HG02943 (cell line): ENCODE measurements at regions not wholly inside any gene's neighbourhood (a gene's known extent, or its start where the extent isn't known, plus 50 kb on each side); places are given as distances from the start of the nearest gene placed in this dataset.

Source experiments
- ATAC-seq: cut with Tn5 transposase; IDR thresholded peaks from one replicate; pipeline ENCODE4 v1.9.1; 2021; ENCODE audit warnings: mild to moderate bottlenecking, low read depth, moderate library complexity; ENCODE audit not compliant: unreplicated experiment

DNA sequence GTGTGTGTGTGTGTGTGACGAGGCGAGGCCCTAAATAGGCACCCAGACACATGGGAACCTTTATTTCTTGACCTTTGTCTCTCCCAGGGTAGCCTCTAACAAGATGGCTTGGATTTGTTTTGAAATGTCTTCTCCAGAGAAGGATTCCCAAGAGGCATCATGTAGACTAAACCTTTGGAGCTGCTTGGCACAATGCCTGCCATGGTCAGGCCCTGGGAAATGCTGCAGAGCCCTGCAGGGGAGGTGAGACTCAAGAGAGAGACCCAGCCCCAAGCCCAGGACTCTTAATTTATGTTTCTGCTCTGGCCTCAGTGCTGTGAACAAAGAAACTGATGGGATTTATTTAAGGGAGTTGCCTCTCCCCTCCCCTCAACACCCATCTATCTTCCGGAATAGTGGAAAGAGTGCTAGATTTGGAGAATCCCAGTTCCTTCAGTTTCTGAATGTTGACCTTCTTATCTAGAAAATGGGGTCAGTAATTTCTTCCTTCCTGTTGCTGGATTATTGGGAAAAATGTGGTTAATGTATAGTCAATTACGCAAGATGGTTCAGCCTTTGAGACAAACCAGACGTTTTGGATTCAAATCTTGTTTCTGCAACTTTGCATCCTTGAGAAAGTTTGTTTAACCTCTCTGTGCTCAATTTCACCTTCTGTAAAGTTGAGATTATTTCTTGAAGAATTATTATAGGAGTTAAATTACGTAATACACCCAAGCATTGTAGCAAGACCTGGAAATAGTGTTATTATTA, 434.8 kb downstream of the MAFB start:
- ATAC-seq, result no peak

DNA sequence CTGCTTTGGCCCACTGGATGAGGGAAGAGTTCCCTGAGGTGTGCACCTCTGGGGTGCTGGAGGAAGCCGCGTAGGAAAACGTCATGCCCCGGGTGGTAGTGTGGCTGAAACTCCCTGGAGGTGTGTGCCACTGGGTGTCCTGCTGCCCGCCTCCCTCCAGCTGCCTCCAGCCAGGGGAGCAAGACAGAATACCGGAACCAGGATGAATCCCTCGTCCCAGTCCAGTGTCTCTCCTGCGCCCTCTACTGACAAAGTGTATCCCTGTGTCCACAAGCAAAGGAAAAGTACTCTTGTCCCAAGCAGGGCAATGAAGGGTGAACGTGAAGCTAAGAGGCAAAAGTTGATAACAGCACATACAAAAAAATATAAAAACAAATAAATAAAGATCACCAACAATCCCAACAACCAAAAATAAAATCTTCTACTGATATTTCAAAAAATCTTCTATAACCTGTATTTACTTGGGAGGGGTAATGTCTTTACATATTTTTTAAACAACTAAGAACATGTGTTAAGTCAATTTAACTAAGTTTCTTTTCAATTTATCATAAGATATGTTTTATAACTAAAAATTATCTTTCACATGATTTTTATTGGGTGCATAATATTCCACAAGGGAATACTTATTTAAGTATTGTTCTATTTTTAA, 437.6 kb downstream of the MAFB start:
- no peak for ATAC-seq

DNA sequence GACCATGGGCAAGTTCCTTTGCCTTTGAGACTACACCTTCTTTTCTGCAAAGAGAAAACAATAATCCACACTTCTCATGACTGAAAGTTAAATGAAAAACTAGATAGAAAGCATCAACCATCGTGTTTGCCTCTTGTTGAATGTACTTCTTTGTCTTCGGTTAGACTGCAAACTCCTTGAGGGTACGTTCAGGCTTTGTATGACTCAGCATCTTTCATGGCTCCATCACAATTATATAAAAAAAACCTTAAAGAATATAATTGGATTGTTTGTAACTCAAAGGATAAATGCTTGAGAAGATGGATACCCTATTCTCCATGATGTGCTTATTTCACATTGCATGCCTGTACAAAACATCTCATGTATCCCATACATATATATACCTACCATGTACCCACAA, 439.2 kb downstream of the MAFB start:
- ATAC-seq, result no peak

DNA sequence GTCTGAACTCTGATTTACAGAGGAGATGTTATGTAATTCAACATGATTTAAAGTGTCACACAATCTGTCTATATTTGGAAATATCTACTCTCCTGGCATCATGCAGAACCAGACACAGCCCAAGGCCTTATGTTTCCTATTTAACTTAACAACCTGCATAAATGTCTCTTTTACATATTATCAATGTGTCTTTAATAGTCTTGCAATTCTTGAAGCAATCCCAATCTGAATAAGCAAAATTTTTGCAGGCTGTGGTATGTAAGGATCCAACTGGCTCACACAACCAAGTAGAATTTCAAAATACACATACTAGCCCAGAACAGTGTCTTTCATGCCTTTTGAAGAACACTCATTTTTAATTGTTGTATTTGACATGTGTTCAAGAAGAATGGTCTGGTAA, 443.2 kb downstream of the MAFB start:
- ATAC-seq, result no peak

DNA sequence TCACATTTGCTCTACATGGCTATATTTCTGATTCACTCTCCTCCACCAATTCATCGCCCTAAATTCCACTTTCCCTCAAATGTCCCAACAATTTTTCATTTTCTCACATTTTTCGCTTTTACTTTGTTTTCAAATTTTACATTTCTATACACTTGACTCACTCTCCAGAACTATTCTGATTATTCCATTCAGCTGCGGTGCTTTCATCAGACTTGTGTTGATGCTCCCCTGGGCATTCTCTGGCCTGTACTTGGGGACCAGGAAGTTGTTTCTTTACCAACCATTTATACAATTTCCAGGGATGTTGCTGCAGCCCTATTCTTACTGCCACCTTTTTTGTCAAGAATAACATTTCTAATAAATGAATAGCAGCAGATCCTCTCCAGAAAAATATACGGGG, 444.8 kb downstream of the MAFB start:
- no peak for ATAC-seq

DNA sequence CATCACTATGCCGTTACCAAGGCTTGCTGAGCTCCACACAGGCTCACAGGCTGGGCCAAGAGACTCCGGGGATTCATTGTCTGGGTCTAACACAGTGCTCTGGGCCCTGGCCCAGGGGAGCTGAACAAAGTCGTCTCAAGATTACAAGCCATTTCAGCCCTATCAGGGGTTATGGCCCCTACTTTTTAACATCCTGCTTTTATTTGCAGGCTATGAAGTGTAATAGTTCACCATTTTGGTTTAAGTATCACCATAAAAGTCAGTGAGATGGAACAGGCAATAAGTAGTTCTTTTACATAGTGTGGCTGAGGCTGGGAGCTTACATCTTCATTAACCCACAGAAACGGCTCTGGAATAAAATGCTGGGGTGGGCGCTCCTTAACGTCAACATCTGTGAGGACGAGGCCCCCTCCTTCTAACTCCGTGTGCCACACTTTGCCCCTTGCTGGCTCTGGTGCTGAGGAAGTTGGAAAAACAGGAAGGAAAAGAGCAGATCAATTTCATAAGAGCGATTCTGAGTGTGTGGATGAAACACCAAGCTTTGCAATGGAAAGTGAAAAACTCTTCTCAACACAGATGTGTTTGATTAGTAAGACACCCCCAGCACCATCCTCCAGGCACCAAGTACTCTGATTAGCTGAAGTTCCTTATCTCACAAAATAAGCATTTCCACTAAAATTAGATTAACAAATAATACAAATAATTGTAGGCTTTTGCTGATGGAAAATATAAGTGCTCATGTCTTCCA, 447.3 kb downstream of the MAFB start:
- no peak for ATAC-seq

DNA sequence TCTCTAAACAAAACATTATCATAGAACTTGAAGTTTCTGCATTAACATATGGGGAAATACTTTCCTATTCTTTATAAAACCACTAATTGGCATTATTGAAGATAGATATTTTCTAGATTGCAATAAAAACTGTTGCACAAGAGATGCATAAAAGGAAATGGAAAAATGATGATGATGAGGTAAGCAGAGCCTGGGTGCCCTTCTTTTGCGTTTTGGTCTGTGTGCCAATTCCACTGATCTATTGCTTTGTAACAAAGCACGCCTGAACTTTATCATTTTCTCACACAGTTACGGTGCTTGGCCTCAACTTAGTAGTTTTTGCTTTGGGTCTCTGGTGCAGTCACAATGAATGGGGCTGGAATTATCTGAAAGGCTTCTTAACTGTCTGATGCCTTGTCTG, 450.5 kb downstream of the MAFB start:
- no peak for ATAC-seq

DNA sequence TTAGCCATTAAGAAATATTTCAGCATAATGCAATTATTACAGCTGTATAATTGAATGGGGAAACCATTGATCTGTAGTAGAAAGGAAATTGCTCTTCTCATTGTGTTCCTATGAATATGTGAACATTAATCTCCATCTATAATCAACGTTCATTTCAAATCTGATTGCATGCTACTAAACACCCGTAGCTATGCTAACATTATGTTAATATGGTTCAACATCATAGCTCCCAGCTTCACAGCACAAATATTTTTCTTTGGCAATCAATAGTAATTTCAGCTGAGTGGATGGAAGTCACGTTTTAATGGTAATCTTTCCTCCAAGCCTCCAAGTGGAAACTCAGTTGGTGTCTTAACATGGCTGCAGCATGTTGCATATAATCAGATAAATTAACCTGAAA, 454.4 kb downstream of the MAFB start:
- ATAC-seq, result no peak

DNA sequence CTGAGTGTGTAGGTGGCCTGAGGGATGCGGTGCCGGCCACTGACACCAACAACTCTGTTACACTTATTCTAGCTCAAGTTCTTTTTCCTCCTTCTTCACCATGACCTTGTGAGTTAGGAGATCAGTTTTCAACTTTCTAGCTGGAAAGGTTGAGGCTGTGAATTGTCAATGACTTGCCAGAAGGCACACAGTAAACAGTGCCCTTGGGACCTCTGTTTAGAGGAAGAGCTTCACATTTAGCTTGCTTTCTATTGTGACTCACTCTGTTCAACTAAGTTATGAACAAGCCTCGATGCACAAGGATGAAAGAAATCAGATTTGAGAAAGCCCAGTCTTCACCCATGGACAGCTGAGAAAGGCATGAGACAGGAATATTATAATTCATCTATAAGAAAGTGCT, 455.6 kb downstream of the MAFB start:
- ATAC-seq, result no peak

DNA sequence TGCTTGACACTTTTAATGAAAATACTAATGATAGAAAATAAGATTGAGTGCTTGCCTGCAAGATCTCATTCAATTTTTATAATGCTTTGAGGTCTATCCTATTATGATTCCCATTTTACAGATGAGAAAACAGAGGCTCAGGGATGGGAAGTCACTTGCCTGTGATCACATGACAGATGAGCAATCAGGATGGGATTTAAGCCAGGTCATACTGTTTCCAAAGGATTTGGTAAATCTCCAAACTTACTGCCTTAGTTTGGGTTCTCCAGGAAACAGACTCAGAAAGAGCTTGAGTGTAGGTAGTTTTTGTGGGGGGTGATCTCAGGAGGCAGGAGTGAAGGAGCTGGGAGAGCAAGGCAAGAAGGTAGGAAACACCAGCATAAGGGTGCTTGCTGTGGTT, 456.3 kb downstream of the MAFB start:
- ATAC-seq, result no peak

DNA sequence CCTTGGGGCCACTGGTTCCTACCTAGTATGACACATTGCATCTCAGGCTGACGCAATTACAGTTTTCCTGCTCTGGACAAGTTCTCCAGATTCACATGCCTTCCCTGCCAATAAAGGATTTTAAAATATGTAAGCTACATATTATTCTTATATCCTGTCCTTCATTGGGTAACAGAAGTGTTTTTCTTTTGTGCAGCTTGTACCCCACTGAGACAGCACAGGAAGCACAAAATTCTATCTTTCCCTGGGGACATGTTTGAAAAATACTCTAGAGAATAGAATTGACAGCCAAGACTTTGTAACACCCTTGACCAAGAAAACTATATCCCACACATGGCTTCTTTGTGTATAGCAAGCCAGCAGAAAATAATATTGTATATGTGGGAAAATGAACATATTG, 456.8 kb downstream of the MAFB start:
- no peak for ATAC-seq

DNA sequence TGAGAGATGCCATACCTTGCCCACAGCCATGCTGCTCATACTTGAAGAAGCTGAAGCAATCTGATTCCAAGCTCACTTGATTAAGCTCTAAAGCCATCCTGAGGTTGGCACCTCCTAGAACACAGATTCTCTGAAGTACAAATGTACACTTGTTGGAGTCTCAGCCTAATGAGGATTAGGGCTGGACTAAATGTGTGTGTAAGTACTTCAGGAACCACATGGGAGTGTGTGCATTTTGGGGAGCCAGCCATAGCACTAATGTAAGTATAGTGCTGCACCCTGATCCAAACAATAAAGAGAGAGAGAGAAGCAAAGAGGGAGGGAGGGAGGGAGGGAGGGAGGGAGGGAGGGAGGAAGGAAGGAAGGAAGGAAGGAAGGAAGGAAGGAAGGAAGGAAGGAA, 458.6 kb downstream of the MAFB start:
- no peak for ATAC-seq

DNA sequence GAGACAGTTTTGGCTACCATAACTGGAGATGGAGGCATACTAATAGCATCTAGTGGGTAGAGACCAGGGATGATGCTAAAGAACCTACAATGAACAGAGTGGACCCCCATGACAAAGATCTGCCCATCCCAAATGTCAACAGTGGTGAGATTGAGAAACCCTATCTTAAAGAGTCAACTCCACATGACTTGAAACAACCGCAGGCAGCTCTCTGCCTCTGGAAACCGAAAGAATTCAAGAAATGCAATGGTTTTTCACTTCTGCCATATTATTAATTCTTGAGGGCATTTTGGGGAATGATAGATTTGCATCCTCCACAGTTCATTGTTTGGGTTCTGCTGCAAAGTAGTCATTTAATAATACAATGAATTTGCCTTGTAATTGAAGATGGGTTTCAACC, 463.4 kb downstream of the MAFB start:
- ATAC-seq, result no peak

DNA sequence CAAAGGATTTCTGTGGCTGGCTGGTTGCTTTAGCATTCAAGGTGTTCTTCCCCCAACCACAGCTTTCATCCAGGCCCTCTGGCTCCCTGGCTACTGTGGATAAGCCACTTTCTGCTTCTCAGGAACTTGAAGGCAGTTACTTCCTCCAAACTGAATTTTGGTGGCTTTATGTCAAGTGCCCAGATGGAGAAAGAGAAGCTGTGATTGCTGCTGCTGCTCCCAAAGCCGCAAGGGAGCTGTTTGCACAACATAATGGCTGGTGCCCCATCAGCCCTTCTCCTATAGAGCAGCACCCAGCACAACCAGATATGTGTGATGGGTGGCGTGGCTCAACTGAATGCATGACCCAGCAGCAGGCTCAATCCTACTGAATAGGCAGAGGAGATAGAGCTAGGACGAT, 465.2 kb downstream of the MAFB start:
- no peak for ATAC-seq

DNA sequence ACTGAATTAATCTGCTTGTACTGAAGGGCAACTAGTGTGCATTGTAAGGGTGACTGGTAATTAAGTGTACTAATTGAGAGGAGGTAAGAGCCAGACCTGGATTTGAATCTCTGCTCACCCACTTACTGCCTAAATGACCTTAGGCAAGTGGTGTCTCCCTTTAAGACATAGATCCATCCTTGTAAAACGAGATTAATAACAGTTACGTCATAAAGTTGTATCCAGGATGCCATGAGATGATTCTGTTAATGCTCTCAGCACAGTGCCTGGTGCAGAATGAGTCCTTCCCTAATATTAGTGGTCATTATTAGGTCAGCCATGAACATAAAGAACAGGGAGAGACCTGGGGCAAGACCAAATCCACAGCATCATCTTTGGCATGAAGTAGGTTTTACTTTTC, 470.1 kb downstream of the MAFB start:
- ATAC-seq, result no peak

DNA sequence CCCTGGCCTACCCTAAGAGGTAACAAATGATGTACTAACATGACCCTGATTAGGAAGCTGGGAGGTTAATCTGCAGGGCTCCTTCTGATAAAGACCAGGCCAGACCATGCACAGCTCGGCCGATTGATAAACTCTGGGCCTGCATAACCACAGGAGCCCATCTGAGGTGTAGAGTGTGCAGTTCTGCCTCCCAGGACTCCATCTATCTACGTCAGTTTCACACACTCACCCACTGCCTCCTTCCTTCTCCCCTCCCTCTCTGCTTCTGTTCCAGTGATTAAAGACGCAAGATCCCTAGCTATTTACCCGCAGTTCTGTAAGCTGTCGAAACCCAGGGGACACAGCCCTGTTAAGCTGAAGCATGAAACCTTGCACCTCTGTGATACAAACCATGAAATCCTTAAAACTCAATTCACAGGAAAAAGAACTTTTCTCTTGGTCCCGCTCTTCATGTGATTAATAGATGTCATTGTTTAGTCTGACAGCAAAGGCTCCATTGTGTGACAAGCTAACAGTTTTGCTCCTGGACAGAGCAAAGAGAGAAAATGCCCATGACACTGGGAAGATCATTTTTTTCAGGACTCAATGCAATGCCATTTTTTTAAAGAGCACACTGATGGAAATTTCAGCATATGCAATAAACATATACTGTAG, 470.6 kb downstream of the MAFB start:
- no peak for ATAC-seq

DNA sequence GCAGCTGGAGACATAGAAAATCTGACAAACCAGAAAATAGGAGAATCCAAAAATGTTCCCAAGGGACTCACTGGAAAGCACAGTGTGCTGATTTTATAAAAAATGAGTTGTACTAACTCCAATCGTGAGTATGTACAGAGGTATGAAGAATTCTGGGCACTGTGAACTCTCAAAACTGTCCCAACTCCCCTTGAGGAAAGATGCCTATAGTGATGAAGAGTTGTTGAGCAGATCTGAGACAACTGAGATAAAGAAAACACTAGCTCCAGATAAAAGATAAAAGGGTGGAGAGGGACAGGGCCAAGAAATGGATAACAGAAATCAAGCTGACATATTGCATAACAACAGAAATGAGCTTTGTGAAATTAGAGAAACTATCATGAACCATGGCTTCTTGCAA, 481.4 kb downstream of the MAFB start:
- ATAC-seq, result no peak

DNA sequence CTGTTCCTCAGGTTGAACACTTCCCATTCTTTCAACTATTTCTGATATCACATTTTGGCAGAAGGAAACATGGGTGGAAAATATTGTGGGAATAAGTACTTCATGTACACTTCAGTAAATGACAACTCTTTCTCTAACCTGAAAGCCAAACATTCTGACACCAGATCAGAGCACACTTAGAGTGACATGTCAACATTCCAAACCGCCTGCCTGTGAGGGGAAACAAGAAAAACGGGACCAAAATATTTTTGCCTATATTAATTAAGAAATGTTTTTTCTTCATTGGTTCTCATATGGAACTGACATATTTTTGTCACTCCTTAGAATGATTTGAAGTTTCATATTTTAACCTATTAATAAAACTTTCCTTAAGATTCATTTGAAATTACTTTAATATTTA, 483.1 kb downstream of the MAFB start:
- no peak for ATAC-seq

DNA sequence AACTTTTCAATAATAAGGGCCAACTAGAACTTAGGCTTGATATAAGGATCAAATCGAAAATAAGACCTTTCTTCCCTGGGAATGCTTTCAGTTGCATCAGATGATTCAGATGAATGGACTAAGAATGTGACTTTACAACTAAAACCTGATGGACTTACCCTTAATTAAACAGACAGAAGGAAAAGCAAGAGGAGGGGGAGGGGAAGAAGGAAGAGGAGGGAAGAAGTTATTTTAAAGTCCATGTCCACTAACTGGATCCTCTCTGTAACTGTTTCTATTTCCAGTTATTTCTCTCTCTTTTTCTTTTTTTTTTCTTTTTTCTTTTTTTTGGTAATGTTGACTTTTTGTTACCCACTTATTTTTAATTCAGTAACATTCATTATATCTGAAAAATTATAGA, 486.0 kb downstream of the MAFB start:
- no peak for ATAC-seq

DNA sequence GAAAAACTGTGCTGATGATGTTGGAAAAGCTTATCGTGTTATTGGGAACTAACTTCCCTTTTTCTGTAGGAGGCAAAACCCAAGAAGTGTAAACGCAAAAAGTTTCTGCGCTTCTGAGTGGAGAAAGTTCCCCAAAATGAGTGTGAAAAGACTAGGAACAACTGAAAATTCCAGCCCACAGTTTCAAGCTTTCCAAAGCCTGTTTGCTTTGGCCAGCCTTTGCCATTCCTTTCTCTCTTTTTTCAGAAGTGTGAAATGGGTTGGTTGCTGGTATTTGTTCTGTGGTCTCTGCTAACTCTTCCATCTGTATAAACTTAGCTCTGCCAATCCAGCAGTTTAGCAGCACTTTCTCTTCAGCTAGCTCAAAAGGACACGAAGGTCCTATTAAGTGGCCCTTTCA, 491.3 kb downstream of the MAFB start:
- no peak for ATAC-seq

DNA sequence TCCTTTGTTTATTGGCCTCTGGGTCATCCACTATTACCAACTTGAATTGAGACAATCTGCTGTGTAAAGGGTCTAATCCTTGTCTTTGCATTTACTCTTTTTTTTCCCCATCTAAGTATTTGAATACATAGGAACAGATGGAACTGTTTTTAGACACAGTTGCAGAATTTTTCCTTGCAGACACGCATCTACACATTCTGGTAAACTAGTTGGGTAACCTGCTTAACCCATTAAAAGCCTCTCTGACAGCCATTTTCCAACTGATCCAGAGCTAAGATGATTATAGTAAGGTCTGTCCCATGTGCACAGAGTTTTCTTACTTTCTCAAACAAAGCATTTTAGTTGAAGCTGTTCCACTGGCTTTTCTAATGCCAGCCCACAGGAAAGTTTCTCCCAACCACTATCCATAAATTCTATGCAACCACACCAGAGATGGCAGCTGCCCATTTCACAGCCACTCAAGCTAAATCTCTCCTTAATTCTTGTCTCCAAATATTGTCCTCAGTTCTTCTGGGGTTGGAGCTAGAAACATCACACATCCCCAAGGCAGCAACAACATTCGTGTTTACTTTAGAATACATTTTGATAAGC, 492.1 kb downstream of the MAFB start:
- no peak for ATAC-seq
